Trophoblast cell (in vitro differentiated cells and primary cell): ENCODE measurements at regions not wholly inside any gene's neighbourhood (a gene's known extent, or its start where the extent isn't known, plus 50 kb on each side); places are given as distances from the start of the nearest gene placed in this dataset.

Experiments used
- DNase-seq, 2 donors: peaks; one replicate each; pipeline ENCODE4 v3.0.0-alpha.2; 2016
- H2AFZ ChIP-seq: 2 replicates; pipeline ENCODE4 v1.6.1; 2013; ENCODE audit warnings: low read length, moderate library complexity, mild to moderate bottlenecking; ENCODE audit not compliant: insufficient read depth, poor library complexity
- H2AK5ac ChIP-seq: 2 replicates; pipeline ENCODE4 v1.6.1; 2013; ENCODE audit warnings: mild to moderate bottlenecking, low read length
- H2BK120ac ChIP-seq: 2 replicates; pipeline ENCODE4 v1.6.1; 2013; ENCODE audit warnings: low read length, mild to moderate bottlenecking, moderate library complexity; ENCODE audit not compliant: insufficient read depth, poor library complexity
- H2BK12ac ChIP-seq: 2 replicates; pipeline ENCODE4 v1.6.1; 2013; ENCODE audit warnings: mild to moderate bottlenecking, low read length, moderate library complexity
- H2BK5ac ChIP-seq: 2 replicates; pipeline ENCODE4 v1.6.1; 2013; ENCODE audit warnings: low read length, low read depth, moderate library complexity, mild to moderate bottlenecking; ENCODE audit not compliant: poor library complexity
- H3K14ac ChIP-seq: 2 replicates; pipeline ENCODE4 v1.6.1; 2013; ENCODE audit warnings: mild to moderate bottlenecking, low read length
- H3K18ac ChIP-seq: 2 replicates; pipeline ENCODE4 v1.6.1; 2013; ENCODE audit warnings: mild to moderate bottlenecking, low read length
- H3K23ac ChIP-seq: 2 replicates; pipeline ENCODE4 v1.6.1; 2013; ENCODE audit warnings: low read length
- H3K27ac ChIP-seq: 2 replicates; pipeline ENCODE4 v1.5.1; 2013; ENCODE audit warnings: low read depth, mild to moderate bottlenecking, inconsistent platforms, low read length, moderate library complexity
- H3K27me3 ChIP-seq: 2 replicates; pipeline ENCODE4 v1.6.1; 2013; ENCODE audit warnings: inconsistent platforms, mild to moderate bottlenecking, low read length, moderate library complexity; ENCODE audit not compliant: insufficient read depth
- H3K36me3 ChIP-seq, 2 experiments: 1 replicate in 1 of 2; 2 replicates in 1 of 2; pipeline ENCODE4 v1.6.1; 2013; ENCODE audit warnings: low read length in 2 of 2, mild to moderate bottlenecking in 2 of 2, moderate library complexity in 1 of 2; ENCODE audit not compliant: insufficient read depth in 2 of 2, control insufficient read depth in 1 of 2
- H3K4ac ChIP-seq: 2 replicates; pipeline ENCODE4 v1.6.1; 2013; ENCODE audit warnings: low read depth, mild to moderate bottlenecking, low read length, moderate library complexity
- H3K4me1 ChIP-seq, 2 experiments: 1 replicate in 1 of 2; 2 replicates in 1 of 2; pipeline ENCODE4 v1.6.1; 2013; ENCODE audit warnings: low read length in 2 of 2, mild to moderate bottlenecking in 2 of 2, moderate library complexity in 1 of 2; ENCODE audit not compliant: insufficient read depth in 2 of 2, control insufficient read depth in 1 of 2
- H3K4me2 ChIP-seq: 2 replicates; pipeline ENCODE4 v1.6.1; 2013; ENCODE audit warnings: inconsistent platforms, mild to moderate bottlenecking, low read length, moderate library complexity
- H3K4me3 ChIP-seq: 2 replicates; pipeline ENCODE4 v1.5.1; 2013; ENCODE audit warnings: mild to moderate bottlenecking, low read depth, low read length, inconsistent platforms
- H3K79me1 ChIP-seq: one replicate; pipeline ENCODE4 v1.6.1; 2013; ENCODE audit warnings: low read length
- H3K79me2 ChIP-seq: 2 replicates; pipeline ENCODE4 v1.6.1; 2013; ENCODE audit warnings: low read length, mild to moderate bottlenecking; ENCODE audit not compliant: control insufficient read depth, insufficient read depth, poor library complexity
- H3K9ac ChIP-seq: 2 replicates; pipeline ENCODE4 v1.6.1; 2013; ENCODE audit warnings: mild to moderate bottlenecking, low read length
- H3K9me3 ChIP-seq: 2 replicates; pipeline ENCODE4 v1.6.1; 2013; ENCODE audit warnings: low read depth, mild to moderate bottlenecking, control low read depth, inconsistent platforms, low read length; ENCODE audit not compliant: insufficient read depth
- H4K12ac ChIP-seq: 2 replicates; pipeline ENCODE4 v1.6.1; 2013; ENCODE audit warnings: low read depth, mild to moderate bottlenecking, low read length, moderate library complexity
- H4K8ac ChIP-seq: 2 replicates; pipeline ENCODE4 v1.6.1; 2013; ENCODE audit warnings: low read depth, mild to moderate bottlenecking, low read length, moderate library complexity
- H4K91ac ChIP-seq: one replicate; pipeline ENCODE4 v1.6.1; 2013; ENCODE audit warnings: low read depth, mild to moderate bottlenecking, low read length, moderate library complexity
- WGBS: extraction: QIAGEN DNeasy Blood & Tissue Kit; methylation state at CpG from one replicate; pipeline ENCODE4 v1.1.7; 2013; ENCODE audit warnings: missing lambda C conversion rate; ENCODE audit not compliant: insufficient read length, insufficient coverage; ENCODE audit errors: extremely low coverage; 5-methylcytosine and 5-hydroxymethylcytosine counted together

DNA sequence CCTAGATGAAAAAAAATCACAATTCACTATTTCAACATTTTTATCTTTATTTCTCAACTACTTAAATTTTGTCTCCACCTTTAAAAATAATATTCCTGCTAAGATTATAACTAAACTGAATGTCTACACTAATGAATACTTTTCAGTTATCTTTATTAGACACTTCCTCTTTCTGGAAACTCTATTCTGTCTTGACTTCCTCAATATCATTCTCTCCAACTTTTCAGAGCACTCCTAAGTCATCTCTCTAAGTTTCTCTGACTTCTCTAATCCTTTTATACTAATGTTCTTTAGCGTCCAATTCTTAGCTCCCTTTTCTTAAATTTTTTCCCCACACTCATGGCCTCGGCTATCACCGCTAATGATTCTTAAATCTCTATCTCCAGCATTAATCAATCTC is 374.2 kb downstream of the FBXO8 start:
- no peak overlapping the region for H2AK5ac ChIP-seq
- no peaks in the 10 kb centered on the region for H3K9me3 ChIP-seq
- no peak overlapping the region for H3K4me2 ChIP-seq
- H2BK120ac ChIP-seq, result no peak overlapping the region
- no peaks in the 10 kb centered on the region for H3K4me1 ChIP-seq
- no peaks in the 10 kb centered on the region for H3K27me3 ChIP-seq
- no peak overlapping the region for H2BK12ac ChIP-seq
- no peak overlapping the region for H3K14ac ChIP-seq
- no peak overlapping the region for H4K8ac ChIP-seq
- H3K4me3 ChIP-seq, result no peak overlapping the region
- H3K79me1 ChIP-seq, result no peaks in the 10 kb centered on the region
- no peak overlapping the region for H3K23ac ChIP-seq
- H3K79me2 ChIP-seq, result no peaks in the 10 kb centered on the region
- no peak overlapping the region for H3K18ac ChIP-seq
- no peak overlapping the region for H2AFZ ChIP-seq
- H4K12ac ChIP-seq, result no peak overlapping the region
- no peak for DNase-seq
- no peak overlapping the region for H4K91ac ChIP-seq
- no peak overlapping the region for H3K9ac ChIP-seq
- H2BK5ac ChIP-seq, result no peak overlapping the region
- H3K36me3 ChIP-seq, result no peaks in the 10 kb centered on the region
- WGBS, result no CpG with 5 or more reads among the region's 3 CpGs
- no peak overlapping the region for H3K4ac ChIP-seq
- no peak overlapping the region for H3K27ac ChIP-seq

- Histone ChIP-seq H2AFZ (no peak overlapping the region), H4K12ac (no peak overlapping the region), H3K27ac (no peak overlapping the region), H3K18ac (no peak overlapping the region), H2BK12ac (no peak overlapping the region), H3K36me3 (no peaks in the 10 kb centered on the region), H3K4ac (no peak overlapping the region), H3K79me2 (no peaks in the 10 kb centered on the region), H3K27me3 (no peaks in the 10 kb centered on the region), H4K8ac (no peak overlapping the region), H3K4me3 (no peak overlapping the region), H3K9ac (no peak overlapping the region), H2AK5ac (no peak overlapping the region), H3K79me1 (no peaks in the 10 kb centered on the region), H2BK5ac (no peak overlapping the region), H3K4me1 (no peaks in the 10 kb centered on the region), H3K4me2 (no peak overlapping the region), H2BK120ac (no peak overlapping the region), H3K23ac (no peak overlapping the region), H3K14ac (no peak overlapping the region), H4K91ac (no peak overlapping the region), H3K9me3 (no peaks in the 10 kb centered on the region)
- no peak for DNase-seq
- no CpG with 5 or more reads among the region's 2 CpGs for WGBS
Observed at GRCh38 chr4:173899813-173900212, 369.8 kb upstream of the HAND2 start.

GRCh38 chr4:173891072-173891471 is 361.0 kb upstream of the HAND2 start:
- Histone ChIP-seq H3K4me3 (no peak overlapping the region), H3K14ac (no peak overlapping the region), H2AFZ (no peak overlapping the region), H2BK12ac (no peak overlapping the region), H3K9ac (no peak overlapping the region), H3K23ac (no peak overlapping the region), H3K18ac (no peak overlapping the region), H2AK5ac (no peak overlapping the region), H3K27me3 (no peaks in the 10 kb centered on the region), H3K36me3 (no peaks in the 10 kb centered on the region), H3K79me2 (no peaks in the 10 kb centered on the region), H3K79me1 (no peaks in the 10 kb centered on the region), H3K27ac (no peak overlapping the region), H2BK120ac (no peak overlapping the region), H4K91ac (no peak overlapping the region), H4K12ac (no peak overlapping the region), H2BK5ac (no peak overlapping the region), H3K9me3 (no peaks in the 10 kb centered on the region), H3K4me2 (no peak overlapping the region), H4K8ac (no peak overlapping the region), H3K4me1 (no peaks in the 10 kb centered on the region), H3K4ac (no peak overlapping the region)
- no CpG with 5 or more reads among the region's 3 CpGs for WGBS
- no peak for DNase-seq

DNA sequence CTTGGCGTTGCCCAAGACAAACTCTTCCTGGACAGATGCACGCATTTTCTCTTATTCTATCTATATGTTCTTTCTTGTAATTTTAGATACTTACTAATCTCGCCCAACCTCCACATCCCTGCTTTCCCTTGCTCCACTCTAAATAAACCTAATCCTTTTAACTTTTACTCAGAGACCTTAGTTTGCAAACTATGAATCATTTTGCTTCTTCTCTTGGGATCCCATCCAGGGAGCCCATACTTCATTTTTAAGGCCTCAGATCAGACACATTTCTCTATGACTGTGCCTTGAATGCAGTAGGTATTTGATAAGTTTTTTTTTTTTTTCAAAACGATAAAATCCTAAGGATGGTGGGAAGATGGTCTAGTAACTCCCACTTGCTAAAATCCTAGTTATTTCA is 353.8 kb upstream of the HAND2 start:
- H3K27me3 ChIP-seq, result no peaks in the 10 kb centered on the region
- no peaks in the 10 kb centered on the region for H3K9me3 ChIP-seq
- no peak overlapping the region for H4K91ac ChIP-seq
- H4K8ac ChIP-seq, result no peak overlapping the region
- no peak overlapping the region for H3K18ac ChIP-seq
- no peak overlapping the region for H2BK12ac ChIP-seq
- H3K4ac ChIP-seq, result no peak overlapping the region
- H3K14ac ChIP-seq, result no peak overlapping the region
- no peaks in the 10 kb centered on the region for H3K79me2 ChIP-seq
- no CpG with 5 or more reads among the region's 4 CpGs for WGBS
- no peak overlapping the region for H3K27ac ChIP-seq
- no peak overlapping the region for H3K4me2 ChIP-seq
- H3K36me3 ChIP-seq, result no peaks in the 10 kb centered on the region
- H3K79me1 ChIP-seq, result no peaks in the 10 kb centered on the region
- H3K4me3 ChIP-seq, result no peak overlapping the region
- no peak overlapping the region for H2AFZ ChIP-seq
- DNase-seq, result no peak
- no peak overlapping the region for H2BK5ac ChIP-seq
- H4K12ac ChIP-seq, result no peak overlapping the region
- no peak overlapping the region for H2BK120ac ChIP-seq
- H3K9ac ChIP-seq, result no peak overlapping the region
- H3K23ac ChIP-seq, result no peak overlapping the region
- H3K4me1 ChIP-seq, result peaks cover 0 to under 1% of the 10 kb centered on the region in 2 experiments
- no peak overlapping the region for H2AK5ac ChIP-seq
